ENCODE measurements at regions not wholly inside any gene's neighbourhood (a gene's known extent, or its start where the extent isn't known, plus 50 kb on each side); places are given as distances from the start of the nearest gene placed in this dataset.

DNA sequence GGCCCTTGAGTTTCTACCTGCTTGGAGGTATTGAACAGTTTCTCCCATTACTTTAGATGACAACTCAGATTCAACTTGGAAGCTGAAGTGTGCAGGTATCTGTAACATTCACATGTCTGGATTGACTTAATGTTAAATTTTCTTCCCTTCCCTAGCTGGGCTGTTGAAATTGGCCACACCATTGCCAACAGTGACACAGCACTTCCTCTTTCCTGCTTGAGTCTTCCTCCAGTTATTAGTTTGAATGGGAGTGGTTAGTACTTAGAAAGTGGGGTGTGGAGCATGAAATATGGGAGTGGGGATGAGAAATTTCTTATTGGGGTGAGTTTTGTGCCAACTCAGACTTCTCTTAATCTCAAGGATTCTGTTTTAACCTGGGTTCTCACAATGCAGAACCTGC, 454.9 kb downstream of the KCNJ2 start:
- H3K4me3 ChIP-seq (ENCODE audit: low read depth in 2 of 2, low read length in 2 of 2): no peak overlapping the region
- in situ Hi-C loops (cut with HindIII; ENCODE audit: low pct_unique_long_range_greater_than_20kb, low sequenced_read_pairs): no loop called here
- ATAC-seq (no peak), DNase-seq (ENCODE audit: low read depth, low spot score) (no peak)
- ChIA-PET POLR2A (no interaction called here), CTCF (no interaction called here)
- H3K27ac ChIP-seq (ENCODE audit: low read length): no peak overlapping the region
- no peak for TF ChIP-seq POLR2AphosphoS5 (IDR thresholded peaks at IDR 0.05; ENCODE audit: low read depth, low read length)
- TF ChIP-seq TCF7L2 (IDR thresholded peaks at IDR 0.05; ENCODE audit: low read depth, low read length): no peak
- TF ChIP-seq, protein P1, sequence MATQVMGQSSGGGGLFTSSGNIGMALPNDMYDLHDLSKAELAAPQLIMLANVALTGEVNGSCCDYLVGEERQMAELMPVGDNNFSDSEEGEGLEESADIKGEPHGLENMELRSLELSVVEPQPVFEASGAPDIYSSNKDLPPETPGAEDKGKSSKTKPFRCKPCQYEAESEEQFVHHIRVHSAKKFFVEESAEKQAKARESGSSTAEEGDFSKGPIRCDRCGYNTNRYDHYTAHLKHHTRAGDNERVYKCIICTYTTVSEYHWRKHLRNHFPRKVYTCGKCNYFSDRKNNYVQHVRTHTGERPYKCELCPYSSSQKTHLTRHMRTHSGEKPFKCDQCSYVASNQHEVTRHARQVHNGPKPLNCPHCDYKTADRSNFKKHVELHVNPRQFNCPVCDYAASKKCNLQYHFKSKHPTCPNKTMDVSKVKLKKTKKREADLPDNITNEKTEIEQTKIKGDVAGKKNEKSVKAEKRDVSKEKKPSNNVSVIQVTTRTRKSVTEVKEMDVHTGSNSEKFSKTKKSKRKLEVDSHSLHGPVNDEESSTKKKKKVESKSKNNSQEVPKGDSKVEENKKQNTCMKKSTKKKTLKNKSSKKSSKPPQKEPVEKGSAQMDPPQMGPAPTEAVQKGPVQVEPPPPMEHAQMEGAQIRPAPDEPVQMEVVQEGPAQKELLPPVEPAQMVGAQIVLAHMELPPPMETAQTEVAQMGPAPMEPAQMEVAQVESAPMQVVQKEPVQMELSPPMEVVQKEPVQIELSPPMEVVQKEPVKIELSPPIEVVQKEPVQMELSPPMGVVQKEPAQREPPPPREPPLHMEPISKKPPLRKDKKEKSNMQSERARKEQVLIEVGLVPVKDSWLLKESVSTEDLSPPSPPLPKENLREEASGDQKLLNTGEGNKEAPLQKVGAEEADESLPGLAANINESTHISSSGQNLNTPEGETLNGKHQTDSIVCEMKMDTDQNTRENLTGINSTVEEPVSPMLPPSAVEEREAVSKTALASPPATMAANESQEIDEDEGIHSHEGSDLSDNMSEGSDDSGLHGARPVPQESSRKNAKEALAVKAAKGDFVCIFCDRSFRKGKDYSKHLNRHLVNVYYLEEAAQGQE (IDR thresholded peaks at IDR 0.05; ENCODE audit: insufficient read depth in 1 of 2, low read depth in 2 of 2, low read length in 1 of 2): no peak
- TF ChIP-seq SIN3A (IDR thresholded peaks at IDR 0.05; ENCODE audit: borderline replicate concordance, insufficient read depth, low read depth, low read length): no peak
- TF ChIP-seq, protein P2, sequence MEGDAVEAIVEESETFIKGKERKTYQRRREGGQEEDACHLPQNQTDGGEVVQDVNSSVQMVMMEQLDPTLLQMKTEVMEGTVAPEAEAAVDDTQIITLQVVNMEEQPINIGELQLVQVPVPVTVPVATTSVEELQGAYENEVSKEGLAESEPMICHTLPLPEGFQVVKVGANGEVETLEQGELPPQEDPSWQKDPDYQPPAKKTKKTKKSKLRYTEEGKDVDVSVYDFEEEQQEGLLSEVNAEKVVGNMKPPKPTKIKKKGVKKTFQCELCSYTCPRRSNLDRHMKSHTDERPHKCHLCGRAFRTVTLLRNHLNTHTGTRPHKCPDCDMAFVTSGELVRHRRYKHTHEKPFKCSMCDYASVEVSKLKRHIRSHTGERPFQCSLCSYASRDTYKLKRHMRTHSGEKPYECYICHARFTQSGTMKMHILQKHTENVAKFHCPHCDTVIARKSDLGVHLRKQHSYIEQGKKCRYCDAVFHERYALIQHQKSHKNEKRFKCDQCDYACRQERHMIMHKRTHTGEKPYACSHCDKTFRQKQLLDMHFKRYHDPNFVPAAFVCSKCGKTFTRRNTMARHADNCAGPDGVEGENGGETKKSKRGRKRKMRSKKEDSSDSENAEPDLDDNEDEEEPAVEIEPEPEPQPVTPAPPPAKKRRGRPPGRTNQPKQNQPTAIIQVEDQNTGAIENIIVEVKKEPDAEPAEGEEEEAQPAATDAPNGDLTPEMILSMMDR (IDR thresholded peaks at IDR 0.05): no peak
- no peaks in the 10 kb centered on the region for H3K36me3 ChIP-seq (ENCODE audit: control insufficient read depth, insufficient read depth, low read length)
- no peaks in the 10 kb centered on the region for H3K9me3 ChIP-seq (ENCODE audit: control insufficient read depth, insufficient read depth, low read depth, low read length)
- no peaks in the 10 kb centered on the region; the same call in 1 of the 2 replicates for H3K27me3 ChIP-seq (ENCODE audit: control insufficient read depth, insufficient read depth, low read length)
- BruUV-seq (replicated peaks): no TSS peak
- intact Hi-C loops (cut with micrococcal nuclease; ENCODE audit: unreplicated experiment): loop anchor here (5.0 to 10.0 kb wide), 2 partner anchors 457 to 1059 kb away; partner anchors contain the start of gene KCNJ2
- H3K4me1 ChIP-seq (ENCODE audit: control insufficient read depth, insufficient read depth, low read length): no peaks in the 10 kb centered on the region

DNA sequence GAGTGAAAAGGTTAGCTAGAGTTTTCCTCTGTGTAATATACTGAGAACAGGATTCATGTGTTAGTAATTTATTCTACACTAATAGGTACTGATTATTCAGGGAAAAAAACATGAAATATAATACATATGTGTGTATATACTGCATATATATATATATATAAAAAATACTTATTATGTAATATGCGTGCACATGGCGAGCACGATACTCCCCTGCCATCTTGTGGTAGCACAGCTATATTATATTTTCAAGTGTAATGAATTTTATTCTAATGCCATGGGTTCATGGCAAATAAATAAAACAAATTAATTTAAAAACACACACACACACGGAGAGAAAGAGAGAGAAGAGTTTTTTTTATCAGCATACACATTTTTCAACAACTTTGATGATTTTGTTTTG, 460.6 kb downstream of the KCNJ2 start:
- BruUV-seq (replicated peaks): no TSS peak
- TF ChIP-seq, protein P2 (IDR thresholded peaks at IDR 0.05): peak; percentile 51; the same call in 1 of the 2 replicates
- TF ChIP-seq, protein P1 (IDR thresholded peaks at IDR 0.05; ENCODE audit: insufficient read depth in 1 of 2, low read depth in 2 of 2, low read length in 1 of 2): no peak
- Histone ChIP-seq H3K4me1 (ENCODE audit: control insufficient read depth, insufficient read depth, low read length) (no peaks in the 10 kb centered on the region), H3K9me3 (ENCODE audit: control insufficient read depth, insufficient read depth, low read depth, low read length) (no peaks in the 10 kb centered on the region), H3K36me3 (ENCODE audit: control insufficient read depth, insufficient read depth, low read length) (no peaks in the 10 kb centered on the region), H3K27ac (ENCODE audit: low read length) (no peak overlapping the region), H3K27me3 (ENCODE audit: control insufficient read depth, insufficient read depth, low read length) (no peaks in the 10 kb centered on the region; the same call in 1 of the 2 replicates), H3K4me3 (ENCODE audit: low read depth in 2 of 2, low read length in 2 of 2) (no peak overlapping the region)
- in situ Hi-C loops (cut with HindIII; ENCODE audit: low pct_unique_long_range_greater_than_20kb, low sequenced_read_pairs) (no loop called here), intact Hi-C loops (cut with micrococcal nuclease; ENCODE audit: unreplicated experiment) (loop anchor here (5.0 to 10.0 kb wide), 3 partner anchors 1065 to 1485 kb away; no protein-coding TSS in a partner anchor)
- ATAC-seq (no peak), DNase-seq (ENCODE audit: low read depth, low spot score) (no peak)
- CTCF ChIA-PET: interaction anchor here (0.6 to 1.2 kb wide), 4 partner anchors 379 to 1209 kb away, joined by 3 to 4 read pairs (median 3); no protein-coding TSS in a partner anchor
- POLR2A ChIA-PET: no interaction called here

Data from Panc1 (cell line).